Hematopoietic multipotent progenitor cell treated with erythropoietin and hydrocortisone succinate and interleukin-3 and kit ligand, for 8 days (in vitro differentiated cells): ENCODE measurements at regions not wholly inside any gene's neighbourhood (a gene's known extent, or its start where the extent isn't known, plus 50 kb on each side); places are given as distances from the start of the nearest gene placed in this dataset.
"Not testable (repeated sequence)": the region's sequence is repeated elsewhere in the genome, so short reads cannot be mapped to it uniquely, and the experiment has no call there.

ENCODE experiments used
- DNase-seq: peaks from one replicate; pipeline ENCODE4 v3.0.0-alpha.2; 2015

DNA sequence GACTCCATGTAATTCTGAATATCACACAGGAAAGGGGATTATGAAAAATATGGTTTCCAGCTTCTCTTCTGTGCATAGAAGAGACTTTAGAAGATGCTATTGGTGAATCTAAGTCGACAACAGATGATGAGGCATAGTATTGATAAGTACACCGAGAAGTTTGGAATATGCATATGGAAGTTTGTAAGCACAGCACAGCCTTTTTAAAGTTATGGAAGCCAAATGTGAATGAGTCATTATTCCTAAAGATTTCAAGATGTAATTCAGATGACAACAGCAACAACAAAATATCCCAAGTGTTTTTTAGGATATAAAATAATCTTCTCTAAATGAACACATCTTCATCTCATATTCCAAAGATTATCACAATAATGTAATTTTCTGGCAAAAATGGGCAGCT, 1723.3 kb downstream of the EFNA5 start:
- no peak for DNase-seq

DNA sequence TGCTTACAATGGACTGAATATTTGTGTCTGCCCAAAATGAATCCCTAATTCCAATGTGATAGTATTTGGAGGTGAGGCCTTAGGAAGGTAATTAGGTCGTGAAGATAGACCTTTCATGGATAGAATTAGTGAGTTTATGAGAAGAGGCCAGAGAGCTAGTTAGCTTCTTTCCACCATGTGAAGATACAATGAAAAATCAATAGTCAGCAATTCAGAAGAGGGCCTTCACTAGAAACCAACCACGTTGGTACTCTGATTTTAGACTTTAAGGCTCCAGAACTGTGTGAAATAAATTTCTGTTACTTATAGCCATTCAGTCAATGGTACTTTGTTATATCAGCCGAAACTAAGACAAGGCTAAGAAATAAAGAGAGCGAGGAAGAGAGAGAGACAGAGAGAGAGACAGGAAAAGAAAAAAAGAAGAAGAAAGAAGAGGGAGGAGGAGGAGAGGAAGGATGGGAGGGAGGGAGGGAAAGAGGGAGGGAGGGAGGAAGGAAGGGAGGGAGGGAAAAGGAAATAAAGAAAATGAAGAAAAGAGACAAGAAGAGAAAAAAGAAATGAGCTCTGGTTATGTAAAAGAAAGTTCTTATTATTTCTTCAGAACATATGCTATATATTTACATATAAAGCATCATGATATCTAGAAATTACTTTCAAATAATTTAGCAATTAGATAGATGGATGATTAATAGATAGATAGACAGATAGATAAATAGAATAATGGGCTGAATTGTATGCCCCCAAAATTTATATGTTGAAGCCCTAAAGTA, 1725.3 kb downstream of the EFNA5 start:
- DNase-seq = no peak

DNA sequence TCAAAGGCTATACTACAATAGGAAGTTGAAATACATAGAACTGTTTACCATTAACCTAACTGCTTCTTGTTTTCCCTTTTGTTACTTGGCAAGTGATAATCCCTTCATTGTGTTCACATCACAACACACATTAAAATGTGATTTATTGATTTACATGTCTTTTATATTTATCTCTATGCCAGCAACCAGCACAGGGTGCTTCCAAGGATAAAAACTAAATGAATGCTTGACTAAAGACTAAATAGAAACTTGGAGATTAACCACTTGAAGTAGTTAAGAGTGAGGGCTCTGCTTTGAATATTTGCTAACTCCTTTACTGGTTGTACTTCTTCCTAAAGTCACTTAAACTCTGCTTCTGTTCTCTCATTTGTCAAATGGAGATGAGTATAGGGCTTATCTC, 1730.6 kb downstream of the EFNA5 start:
- no peak for DNase-seq

DNA sequence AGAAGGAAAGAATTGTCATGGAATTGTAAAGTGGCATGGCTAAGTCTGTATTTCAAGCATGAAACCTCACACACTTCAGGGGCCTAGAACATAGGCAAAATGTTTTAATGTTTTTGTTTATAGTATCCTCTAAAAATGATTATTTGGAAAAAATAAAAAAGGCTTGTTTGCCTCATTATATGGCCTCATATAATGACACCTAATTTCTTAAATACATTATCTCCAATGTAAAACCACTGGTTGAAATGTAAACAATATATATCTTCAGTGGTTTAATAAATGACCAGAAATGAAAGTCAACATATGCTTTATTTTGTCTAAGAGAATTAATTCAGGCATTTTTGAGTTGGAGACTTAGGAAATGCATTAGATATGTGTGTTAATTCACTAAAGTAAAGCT, 1736.6 kb downstream of the EFNA5 start:
- DNase-seq = no peak

DNA sequence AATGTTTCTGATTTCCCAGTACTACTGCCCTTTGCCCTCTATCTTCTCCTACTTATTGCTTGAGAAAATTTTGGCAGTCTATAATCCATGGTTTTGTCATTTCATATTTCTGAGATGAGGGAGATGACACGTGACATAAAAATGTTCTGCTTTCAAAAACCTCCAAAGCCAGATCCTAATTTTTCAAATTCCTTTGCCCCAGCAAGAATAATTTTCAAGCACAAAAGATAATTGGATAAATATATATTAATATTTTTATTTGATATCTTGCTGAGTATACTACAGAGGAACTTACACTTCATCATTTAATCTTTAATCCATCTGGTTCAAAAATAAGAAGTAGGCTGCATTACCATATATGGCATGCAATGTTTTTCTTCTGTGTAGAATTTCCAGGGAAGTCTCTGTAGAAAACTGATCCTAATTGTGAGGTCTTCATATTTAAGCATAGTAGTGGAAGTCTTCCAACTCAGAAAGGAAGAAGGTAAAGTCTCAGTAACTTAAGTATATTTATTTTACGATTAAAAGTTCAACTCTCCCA, 1738.8 kb downstream of the EFNA5 start:
- DNase-seq = no peak

DNA sequence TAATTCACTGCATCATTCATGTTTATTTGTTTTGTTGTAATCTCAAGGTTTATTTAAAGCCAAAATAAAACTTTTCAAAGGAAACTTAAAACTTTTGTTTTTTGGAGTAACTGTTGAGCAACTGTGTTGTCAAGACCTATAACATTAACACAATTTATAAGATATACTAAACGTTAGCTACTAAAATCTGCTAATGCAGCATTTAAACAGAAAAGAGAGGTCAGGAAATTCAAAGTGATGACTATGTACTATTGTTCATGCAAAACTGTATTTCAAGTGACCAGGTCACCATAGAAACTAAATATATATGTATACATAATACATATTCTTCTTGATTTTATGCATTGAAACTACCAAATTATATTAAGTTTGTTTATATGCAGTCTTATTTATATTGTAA, 1740.9 kb downstream of the EFNA5 start:
- no peak for DNase-seq

DNA sequence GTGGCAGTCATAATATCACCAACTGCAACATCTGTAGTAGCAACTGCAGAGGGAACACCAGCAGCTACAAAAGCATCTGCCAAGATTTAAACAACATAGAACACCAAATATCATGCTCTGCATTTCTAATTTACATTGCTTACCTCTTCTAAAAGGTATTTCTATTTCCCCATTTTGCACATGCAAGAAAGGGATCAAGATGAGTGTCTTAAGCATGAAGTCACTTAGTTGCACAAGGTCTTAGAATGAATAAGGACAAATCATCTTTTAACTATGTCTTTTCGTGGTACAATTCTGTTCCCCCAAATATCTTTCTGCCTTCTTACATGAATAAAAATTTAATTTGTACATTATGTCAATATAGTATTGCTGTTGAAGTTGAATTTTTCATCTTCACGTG, 1746.4 kb downstream of the EFNA5 start:
- DNase-seq = no peak

DNA sequence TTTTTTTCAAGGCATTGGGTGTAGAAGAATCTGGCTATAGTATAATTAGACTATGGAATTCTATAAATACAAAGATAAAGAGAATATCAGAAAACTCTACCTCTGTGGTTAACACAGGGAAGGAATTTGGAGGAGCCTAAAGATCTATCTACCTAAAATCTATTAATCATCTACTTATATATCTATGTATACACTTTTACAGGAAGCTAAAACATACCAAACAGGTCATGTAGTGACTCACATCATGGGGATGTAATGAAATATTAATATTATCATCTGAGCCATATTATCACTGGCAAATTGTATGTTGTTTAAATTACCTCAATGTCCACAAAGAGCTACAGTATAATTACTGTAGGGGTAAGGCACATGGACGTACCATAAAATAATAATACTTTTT, 1748.2 kb downstream of the EFNA5 start:
- no peak for DNase-seq

DNA sequence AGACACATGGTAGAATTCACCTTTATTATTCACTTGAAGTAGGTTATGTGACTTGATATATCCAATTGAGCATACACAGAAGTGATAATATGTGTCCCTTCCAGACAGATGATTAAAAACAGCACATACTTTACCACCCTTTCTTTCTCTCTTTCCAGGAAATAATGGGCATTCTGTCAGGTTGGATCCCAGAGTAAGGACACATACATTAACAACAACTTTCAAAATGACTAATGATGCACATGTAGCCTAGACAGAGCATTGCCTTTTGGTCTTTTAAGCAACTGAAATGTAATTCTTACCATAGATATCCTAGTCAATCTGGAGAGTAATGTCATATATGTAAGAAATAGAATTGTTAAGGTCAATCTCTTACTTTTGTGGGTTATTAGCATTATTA, 1748.7 kb downstream of the EFNA5 start:
- DNase-seq = no peak

DNA sequence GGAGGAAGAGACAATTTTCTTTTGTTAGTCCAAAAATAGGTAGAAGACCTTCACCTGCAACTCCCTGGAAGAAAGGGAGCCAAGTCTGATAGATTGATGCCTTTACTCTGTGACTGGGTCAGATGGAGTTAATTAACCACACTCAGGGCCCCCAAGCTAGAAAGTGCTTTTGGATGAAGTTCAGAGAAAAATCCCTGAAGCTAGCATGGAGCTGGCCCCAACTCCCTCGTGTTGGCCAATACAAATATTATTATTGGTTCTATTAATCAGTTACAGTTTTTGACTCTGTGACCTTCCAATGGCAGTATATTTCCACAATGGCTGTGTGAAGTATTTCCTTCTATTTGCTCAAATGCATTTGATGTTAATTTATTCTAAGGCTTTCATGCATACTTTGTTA, 1753.5 kb downstream of the EFNA5 start:
- DNase-seq = no peak

DNA sequence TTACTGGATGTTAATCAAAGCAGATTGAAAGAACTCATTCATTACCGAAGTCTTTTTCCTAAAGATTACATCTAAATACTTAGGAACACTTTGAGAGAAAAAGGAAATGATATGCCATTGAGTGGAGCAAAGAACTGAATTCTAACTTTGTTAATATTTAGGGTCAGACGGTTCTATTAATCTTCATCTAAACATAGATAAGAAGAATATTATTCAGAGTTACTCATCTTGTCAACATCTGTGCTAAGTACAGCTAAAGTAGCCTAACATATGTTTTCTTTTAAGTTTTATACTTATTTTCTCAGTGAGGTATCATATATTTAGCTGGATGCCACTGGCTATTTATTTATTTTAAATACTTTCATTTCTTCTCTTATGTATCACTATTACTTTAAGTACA, 1763.7 kb downstream of the EFNA5 start:
- no peak for DNase-seq

DNA sequence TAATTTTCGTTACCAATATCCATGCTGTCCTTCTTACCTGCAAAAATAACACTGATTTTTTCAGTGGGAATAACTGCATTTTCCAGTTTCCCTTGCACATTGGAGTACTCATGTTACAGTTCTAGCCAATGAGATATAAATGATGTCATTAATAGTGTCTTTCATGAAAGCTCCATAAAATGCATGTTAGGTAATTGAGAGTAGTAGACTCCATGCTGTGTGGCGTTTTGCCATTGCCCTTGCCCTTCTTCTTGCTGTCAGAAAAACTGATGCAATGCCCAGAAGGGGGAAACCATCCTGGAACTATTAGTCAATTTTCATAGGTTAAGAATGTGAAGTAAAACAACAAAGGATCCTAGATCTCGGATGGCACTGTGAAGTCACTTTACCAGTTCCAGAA, 1765.3 kb downstream of the EFNA5 start:
- DNase-seq = no peak

DNA sequence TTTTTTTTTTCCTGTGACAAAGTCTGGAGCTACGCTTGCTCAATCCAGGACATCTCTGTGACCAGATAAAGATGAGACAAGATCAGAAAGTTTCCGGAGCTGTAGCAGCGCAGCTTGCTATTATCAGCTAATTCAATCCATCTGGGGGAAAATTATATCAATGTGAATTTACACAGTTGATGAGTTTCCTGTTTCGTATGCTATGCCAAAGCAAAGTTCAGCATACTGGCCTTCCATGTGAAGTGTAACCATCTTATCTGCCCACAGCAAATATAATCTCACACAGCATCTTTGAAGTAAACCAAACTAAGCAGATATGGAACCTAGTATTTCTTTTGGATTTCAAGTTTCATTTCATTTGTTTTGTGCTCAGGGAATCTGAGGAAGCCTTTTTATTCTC, 1767.7 kb downstream of the EFNA5 start:
- no peak for DNase-seq

DNA sequence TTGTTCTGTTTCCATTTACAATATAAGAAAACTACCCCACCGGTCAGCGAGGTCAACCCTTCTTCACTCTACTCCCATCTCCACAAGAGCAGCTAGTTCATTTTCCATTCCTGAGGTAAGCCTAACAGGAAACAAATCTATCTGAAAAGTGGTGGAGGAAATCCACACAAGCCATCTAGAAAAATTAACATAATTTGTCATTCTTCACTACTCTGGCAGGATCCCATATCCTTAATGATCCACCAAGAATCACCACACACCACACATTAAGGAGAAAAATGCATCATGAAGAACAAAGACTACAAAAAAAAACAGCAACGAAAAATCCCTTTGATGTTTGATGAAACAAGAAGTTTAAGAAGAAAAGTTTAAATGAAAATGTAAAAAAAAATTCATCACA, 1771.0 kb downstream of the EFNA5 start:
- no peak for DNase-seq

DNA sequence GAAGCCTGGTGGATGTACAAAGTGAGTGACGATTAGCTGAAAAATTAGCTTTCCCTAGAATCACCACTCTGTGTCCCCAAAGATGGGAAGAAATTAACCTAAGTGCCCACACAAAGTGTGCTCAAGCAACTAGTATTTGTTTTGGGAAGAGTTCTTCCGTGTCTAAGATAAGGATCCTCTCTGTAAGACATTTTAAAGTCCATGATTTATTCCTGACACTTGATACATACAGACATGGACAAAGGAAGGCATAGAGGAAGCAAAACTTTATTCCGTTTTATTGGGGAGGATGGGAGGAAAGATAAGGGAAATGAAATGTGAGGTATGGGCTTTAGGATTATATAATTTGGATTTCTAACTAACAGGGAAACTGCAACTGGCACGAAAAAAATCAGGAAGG, 1772.6 kb downstream of the EFNA5 start:
- DNase-seq = no peak

DNA sequence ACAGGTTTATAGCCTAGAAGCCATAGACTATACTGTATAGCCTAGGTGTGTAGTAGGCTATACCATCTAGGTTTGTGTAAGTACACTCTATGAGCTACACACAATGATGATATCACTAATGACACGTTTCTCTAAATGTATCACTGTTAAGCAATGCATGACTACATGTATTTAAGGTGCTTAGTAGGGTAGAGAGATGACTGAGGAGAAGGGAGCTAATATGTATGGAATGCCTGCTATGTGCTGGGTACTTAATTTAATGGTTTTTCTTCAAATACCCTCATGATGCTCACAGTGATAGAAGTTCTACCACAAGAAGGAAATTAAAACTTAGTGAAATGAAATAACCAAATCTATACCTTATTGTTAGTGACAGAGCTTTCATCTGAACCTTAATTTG, 1785.5 kb downstream of the EFNA5 start:
- no peak for DNase-seq

DNA sequence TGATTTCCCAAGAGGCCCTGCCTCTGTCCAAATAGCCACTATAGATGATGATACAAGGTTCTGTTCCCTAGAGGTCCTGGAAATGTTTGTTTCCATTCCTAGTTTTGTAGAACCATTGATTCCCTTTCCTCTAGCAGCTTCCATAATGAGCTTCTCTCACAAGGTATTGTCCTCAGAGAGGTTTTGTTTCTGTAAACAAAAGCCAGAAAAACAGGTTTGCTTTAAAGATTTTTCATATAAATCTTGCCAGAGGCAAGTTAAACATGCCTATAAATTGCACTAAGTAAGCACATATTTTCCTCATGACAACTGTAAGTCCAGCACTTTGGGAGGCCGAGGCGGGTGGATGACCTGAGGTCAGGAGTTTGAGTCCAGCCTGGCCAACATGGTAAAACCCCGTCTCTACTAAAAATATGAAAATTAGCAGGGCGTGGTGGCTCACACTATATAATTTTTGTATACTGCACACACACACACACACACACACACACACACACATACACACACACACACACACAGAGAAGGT, 1787.7 kb downstream of the EFNA5 start:
- no peak for DNase-seq

DNA sequence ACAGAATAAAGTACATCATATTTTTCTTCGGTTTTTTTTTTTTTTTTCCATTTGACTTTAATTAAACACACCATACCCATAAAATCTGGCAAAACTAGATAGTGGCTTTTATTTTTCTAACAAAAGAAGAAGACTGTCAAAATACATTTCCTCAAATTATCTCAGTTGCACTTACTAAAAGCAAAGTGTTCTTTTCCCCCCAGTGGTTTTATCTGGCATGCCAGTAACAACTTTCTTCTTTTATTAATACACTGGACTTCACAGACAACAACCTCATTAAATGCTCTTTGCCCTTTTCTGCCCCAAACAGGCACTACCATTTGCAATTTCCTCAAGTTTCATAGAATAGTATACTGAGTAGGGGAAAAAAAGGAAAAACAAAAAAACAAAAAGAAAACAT, 1792.3 kb downstream of the EFNA5 start:
- no peak for DNase-seq

DNA sequence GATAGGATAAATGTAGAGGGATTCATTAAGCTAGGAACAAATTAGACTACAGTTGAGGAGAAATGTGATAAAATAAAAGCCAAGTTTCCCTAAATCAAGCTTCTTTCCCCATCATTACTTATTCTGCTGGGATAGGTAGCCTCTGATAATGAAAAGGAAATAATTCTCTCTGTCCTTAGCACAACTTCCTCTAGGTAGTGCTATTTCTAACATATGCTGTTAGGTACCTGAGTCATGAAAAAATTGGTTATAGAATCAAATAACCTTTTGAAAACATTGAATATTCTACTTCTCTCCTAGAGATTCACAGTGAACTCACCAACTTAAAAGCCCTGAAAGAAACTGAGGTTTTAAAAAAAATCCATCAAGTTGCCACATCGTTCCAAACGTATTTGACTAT, 1793.1 kb downstream of the EFNA5 start:
- DNase-seq = no peak

DNA sequence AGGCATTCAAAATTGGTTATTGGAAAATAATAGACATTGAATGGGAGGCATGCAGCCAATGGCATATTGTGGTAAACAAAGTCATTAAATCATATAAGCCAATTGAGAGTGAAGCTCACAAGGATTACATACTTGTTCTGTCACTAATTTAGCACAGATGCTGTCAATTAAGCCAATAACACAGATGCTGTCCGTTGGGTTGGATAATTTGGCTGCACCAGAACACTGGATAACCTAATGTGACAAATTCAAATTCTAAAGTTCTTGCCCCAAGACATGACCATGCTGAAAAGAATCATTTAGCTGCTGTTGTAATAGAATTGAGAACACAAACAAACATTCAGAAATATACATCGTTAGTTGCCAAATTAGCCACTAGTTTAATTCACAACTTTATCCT, 1796.4 kb downstream of the EFNA5 start:
- DNase-seq = no peak

DNA sequence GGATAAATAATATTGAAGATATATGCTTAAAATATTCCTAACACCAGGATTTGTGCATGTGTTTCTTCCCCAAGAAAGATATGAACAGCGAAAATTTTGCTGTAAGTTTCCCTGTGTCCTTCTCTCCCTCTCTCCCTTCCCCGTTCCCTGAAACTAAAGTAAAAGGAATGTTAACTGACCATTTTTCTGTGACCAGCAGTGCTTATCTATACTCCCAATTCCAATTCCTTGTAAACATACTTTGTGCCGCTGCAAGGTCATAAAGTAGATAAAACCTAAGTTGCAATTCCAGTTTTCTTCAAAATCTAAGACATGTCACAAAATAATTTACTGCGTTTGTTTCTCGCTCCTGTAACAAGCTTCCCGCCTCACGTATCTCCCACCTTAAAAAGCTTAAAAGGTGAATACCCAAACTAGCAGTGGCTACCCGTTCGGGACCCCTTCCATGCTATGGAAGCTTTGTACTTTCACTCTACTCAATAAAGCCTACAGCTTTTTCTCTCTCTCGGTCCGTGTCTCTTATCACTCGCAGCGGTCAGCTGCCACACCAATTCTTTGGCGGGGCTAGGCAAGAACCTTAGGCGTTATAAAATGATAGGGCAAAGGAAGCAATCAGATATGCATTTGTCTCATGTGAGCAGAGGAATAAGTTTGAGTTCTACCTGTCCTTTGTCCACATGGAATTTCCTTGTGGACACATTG, 1798.0 kb downstream of the EFNA5 start:
- no peak for DNase-seq

DNA sequence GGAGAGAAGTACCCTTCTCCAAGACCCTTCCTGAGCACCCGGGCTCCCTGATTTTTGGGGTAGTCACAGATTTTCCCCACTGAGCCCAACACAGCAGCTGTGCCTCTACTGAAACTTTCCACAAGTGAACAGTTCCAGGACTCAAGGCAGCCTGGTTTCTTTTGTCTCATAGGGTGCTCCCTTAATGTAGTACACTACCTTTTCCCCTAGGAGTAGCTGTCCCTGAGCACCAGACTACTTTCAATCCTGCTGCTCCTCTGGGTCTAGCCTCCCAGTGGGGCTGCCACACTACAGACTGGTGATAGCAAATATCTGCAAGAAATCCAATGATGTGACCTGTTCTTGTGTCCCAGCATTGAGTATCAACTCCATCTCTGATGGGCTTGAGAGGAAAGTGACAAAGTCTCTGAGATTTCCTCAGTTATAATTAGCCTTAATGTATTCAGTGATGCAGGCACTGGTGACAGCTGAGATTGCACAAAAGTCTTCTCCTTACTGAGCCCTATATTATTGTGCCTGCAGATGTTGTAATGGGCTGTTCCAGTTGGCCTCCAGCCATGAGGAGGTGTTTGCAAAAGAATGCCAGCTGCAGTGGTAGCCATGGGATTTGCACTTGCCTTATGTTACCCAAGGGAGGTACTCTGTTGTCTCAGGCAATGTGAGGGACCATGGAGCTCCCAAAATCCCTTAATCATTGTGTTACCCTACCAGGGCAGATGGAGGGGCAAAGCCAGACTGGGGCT, 1802.5 kb downstream of the EFNA5 start:
- DNase-seq = no peak

DNA sequence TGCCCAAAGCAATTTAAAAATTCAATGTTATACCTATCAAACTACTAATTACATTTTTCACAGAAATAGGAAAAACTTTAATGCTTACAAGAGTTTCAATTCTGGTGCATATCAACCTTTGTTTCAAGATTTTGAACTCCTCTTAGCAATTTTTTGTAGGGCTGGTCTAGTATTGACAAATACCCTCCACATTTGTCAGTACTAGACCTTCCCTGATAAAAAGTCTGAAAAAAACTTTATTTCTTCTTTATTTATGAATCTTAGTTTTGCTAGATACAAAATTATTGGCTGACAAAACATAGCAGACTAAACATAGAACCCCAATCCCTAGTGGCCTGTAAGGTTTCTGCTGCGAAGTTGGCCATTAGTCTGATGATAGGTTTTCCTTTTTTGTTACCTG, 1804.9 kb downstream of the EFNA5 start:
- DNase-seq = no peak

DNA sequence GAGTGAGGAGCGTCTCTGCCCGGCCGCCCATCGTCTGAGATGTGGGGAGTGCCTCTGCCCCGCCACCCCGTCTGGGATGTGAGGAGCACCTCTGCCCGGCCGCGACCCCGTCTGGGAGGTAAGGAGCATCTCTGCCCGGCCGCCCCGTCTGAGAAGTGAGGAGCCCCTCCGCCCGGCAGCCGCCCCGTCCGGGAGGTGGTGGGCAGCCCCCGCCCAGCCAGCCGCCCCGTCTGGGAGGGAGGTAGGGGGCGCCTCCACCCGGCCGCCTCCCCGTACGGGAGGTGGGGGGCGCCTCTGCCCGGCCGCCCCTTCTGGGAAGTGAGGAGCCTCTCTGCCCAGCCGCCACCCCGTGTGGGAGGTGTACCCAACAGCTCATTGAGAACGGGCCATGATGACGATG, 1811.4 kb downstream of the EFNA5 start:
- not testable (repeated sequence) for DNase-seq
